Thoracic aorta (tissue), 2 donors: ENCODE measurements at regions not wholly inside any gene's neighbourhood (a gene's known extent, or its start where the extent isn't known, plus 50 kb on each side); places are given as distances from the start of the nearest gene placed in this dataset.
"Not testable (repeated sequence)": the region's sequence is repeated elsewhere in the genome, so short reads cannot be mapped to it uniquely, and the experiment has no call there.

ENCODE experiments used
- ATAC-seq: fragments of 150-250 bp; one replicate; pipeline ENCODE4 v1.8.0; 2017; ENCODE audit warnings: low read depth; ENCODE audit not compliant: insufficient number of reproducible peaks, low FRiP score
- DNase-seq: peaks from one replicate; pipeline ENCODE4 v3.0.0-alpha.2; 2020; ENCODE audit warnings: low spot score
- H3K27ac ChIP-seq, 2 donors: fragments of 200-600 bp; sonication (generic); 1 replicate in 1 of 2; 2 replicates in 1 of 2; pipeline ENCODE4 v1.5.1; 2016; ENCODE audit warnings: mild to moderate bottlenecking in 2 of 2, moderate library complexity in 2 of 2
- H3K27me3 ChIP-seq: fragments of 200-600 bp; sonication (generic); replicated peaks from 2 replicates; pipeline ENCODE4 v1.6.0; 2016; ENCODE audit warnings: mild to moderate bottlenecking; ENCODE audit not compliant: insufficient read depth
- H3K36me3 ChIP-seq: fragments of 200-600 bp; sonication (generic); one replicate; pipeline ENCODE4 v1.5.1; 2016
- H3K4me1 ChIP-seq, 2 donors: fragments of 200-600 bp; sonication (generic); 1 replicate in 1 of 2; 2 replicates in 1 of 2; pipeline versions ENCODE4 v1.5.1 to v1.6.0; 2016; ENCODE audit warnings: low read depth in 2 of 2, mild to moderate bottlenecking in 1 of 2; ENCODE audit not compliant: control insufficient read depth in 1 of 2
- H3K4me3 ChIP-seq: fragments of 200-600 bp; sonication (generic); 2 replicates; pipeline ENCODE4 v1.5.1; 2016; ENCODE audit warnings: mild to moderate bottlenecking
- H3K9me3 ChIP-seq: fragments of 200-600 bp; sonication (generic); 2 replicates; pipeline ENCODE4 v1.5.1; 2016
- TF ChIP-seq, protein P1 (sequence below): fragments of 200-600 bp; sonication (generic); IDR thresholded peaks from one replicate; pipeline ENCODE4 v1.5.1; 2019; ENCODE audit warnings: antibody characterized with exemption

DNA sequence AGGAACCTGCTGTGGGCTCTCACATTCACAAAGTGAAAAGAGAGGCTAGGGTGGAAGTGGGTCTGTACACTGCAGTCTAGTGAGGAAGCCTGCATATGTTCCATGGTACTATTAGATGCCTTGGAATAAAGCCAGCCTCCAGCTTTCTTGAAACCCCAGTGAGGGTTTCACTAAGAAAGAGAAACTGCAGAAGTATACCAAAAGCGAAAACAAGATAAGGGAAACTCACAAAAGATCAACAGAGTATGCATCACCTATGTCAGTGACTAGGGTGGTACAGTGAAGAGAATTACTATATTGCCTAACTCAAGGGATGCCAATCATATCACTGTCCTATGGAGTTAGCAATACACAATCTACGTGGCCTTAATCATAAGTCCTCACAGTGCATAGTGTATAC is 212.5 kb upstream of the GADL1 start:
- H3K4me3 ChIP-seq, result no peak overlapping the region
- no peaks in the 10 kb centered on the region for H3K27me3 ChIP-seq
- no peak overlapping the region for H3K27ac ChIP-seq
- no peaks in the 10 kb centered on the region for H3K36me3 ChIP-seq
- ATAC-seq, result no peak
- DNase-seq, result no peak
- no peaks in the 10 kb centered on the region for H3K9me3 ChIP-seq
- H3K4me1 ChIP-seq, result no peaks in the 10 kb centered on the region
- TF ChIP-seq, protein P1, sequence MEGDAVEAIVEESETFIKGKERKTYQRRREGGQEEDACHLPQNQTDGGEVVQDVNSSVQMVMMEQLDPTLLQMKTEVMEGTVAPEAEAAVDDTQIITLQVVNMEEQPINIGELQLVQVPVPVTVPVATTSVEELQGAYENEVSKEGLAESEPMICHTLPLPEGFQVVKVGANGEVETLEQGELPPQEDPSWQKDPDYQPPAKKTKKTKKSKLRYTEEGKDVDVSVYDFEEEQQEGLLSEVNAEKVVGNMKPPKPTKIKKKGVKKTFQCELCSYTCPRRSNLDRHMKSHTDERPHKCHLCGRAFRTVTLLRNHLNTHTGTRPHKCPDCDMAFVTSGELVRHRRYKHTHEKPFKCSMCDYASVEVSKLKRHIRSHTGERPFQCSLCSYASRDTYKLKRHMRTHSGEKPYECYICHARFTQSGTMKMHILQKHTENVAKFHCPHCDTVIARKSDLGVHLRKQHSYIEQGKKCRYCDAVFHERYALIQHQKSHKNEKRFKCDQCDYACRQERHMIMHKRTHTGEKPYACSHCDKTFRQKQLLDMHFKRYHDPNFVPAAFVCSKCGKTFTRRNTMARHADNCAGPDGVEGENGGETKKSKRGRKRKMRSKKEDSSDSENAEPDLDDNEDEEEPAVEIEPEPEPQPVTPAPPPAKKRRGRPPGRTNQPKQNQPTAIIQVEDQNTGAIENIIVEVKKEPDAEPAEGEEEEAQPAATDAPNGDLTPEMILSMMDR, result no peak

DNA sequence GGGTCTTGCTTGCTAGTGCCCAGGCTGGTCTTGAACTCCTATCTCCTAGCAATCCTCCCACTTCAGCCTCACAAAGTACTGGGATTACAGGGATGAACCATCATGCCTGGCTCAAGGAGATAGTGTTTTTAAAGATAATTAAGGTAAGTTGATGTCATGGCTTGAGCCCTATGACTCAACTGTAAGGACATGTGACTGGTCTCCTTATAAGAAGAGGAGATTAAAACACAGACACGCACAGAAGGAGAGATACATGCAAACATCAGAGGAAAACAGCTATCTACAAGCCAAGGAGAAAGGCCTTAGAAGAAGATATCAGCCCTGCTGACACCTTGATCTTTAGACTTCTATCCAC is 220.4 kb upstream of the GADL1 start:
- DNase-seq (no peak), ATAC-seq (no peak)
- TF ChIP-seq, protein P1, result no peak
- H3K4me3 ChIP-seq, result no peak overlapping the region
- H3K9me3 ChIP-seq, result no peaks in the 10 kb centered on the region
- no peaks in the 10 kb centered on the region for H3K27me3 ChIP-seq
- H3K36me3 ChIP-seq, result no peaks in the 10 kb centered on the region
- no peaks in the 10 kb centered on the region for H3K4me1 ChIP-seq
- H3K27ac ChIP-seq, result no peak overlapping the region

DNA sequence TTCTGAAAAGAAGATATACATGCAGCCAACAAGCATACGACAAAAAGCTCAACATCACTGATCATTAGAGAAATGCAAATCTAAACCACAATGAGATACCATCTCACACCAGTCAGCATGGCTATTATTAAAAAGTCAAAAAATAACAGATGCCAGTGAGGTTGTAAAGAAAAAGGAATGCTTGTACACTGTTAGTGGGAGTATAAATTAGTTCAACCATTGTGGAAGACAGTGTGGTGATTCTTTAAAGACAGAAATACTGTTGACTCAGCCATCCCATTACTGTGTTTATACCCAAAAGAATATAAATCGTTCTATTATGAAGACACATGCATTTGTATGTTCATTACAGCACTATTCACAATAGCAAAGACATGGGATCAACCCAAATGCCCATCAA is 221.1 kb upstream of the GADL1 start:
- not testable (repeated sequence) for H3K4me1 ChIP-seq, H3K27me3 ChIP-seq, H3K36me3 ChIP-seq, H3K27ac ChIP-seq, H3K4me3 ChIP-seq, DNase-seq, H3K9me3 ChIP-seq, ATAC-seq

GRCh38 chr3:31116651-31117050 is 222.2 kb upstream of the GADL1 start:
- no peaks in the 10 kb centered on the region for H3K4me1 ChIP-seq
- no peaks in the 10 kb centered on the region for H3K9me3 ChIP-seq
- TF ChIP-seq, protein P1, result no peak
- no peak overlapping the region for H3K27ac ChIP-seq
- H3K36me3 ChIP-seq, result no peaks in the 10 kb centered on the region
- DNase-seq (no peak), ATAC-seq (no peak)
- no peak overlapping the region for H3K4me3 ChIP-seq
- no peaks in the 10 kb centered on the region for H3K27me3 ChIP-seq

DNA sequence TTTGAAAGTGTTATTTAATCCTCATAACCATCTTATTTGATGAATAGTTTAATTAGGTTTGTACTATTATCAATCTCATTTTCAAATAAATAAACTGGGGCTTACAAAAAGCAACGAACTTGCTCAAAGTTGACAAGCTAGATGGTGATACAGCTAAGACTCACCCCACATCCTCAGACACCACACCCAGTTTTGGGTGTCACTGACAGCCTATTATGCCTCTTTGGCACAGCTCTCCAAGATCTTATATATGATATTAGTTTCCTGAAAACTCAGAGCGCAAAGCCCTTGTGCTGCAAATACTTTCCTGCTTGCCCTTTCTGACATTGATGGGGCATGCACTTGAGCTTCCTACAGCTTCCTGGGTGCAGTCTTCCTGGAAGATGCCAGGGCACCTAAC is 223.4 kb upstream of the GADL1 start:
- no peak overlapping the region for H3K27ac ChIP-seq
- ATAC-seq (no peak), DNase-seq (no peak)
- no peaks in the 10 kb centered on the region for H3K27me3 ChIP-seq
- no peak overlapping the region for H3K4me3 ChIP-seq
- no peaks in the 10 kb centered on the region for H3K4me1 ChIP-seq
- H3K9me3 ChIP-seq, result no peaks in the 10 kb centered on the region
- TF ChIP-seq, protein P1, result no peak
- no peaks in the 10 kb centered on the region for H3K36me3 ChIP-seq

DNA sequence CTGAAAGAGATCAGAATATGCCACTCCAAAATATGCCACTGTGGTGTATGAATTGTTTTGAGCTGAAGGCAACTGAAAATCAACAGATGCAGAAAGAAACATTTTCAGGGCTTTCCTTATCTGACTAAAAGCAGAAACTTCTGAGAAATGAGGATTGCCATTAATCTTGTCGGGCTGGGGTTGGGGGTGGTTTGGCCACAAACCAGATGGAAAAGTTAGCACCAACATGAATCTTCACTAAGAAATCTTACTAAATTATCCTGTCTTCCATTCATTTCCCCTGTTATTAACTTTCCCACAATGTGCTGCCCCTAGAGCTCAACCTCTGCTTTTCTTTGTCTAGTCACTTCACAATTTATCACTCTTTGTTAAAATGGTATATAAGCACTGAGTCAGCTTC is 229.9 kb upstream of the GADL1 start:
- TF ChIP-seq, protein P1, result no peak

More for the DNA sequence above, 229.9 kb upstream of the GADL1 start:
- DNase-seq, result no peak
- Histone ChIP-seq H3K4me3 (no peak overlapping the region), H3K4me1 (no peaks in the 10 kb centered on the region), H3K36me3 (no peaks in the 10 kb centered on the region), H3K9me3 (no peaks in the 10 kb centered on the region), H3K27me3 (no peaks in the 10 kb centered on the region), H3K27ac (no peak overlapping the region)
- no peak for ATAC-seq
